ENCODE measurements at regions not wholly inside any gene's neighbourhood (a gene's known extent, or its start where the extent isn't known, plus 50 kb on each side); places are given as distances from the start of the nearest gene placed in this dataset.
A peak's percentile ranks its signal among the peaks of the same experiment; 100 is the strongest.

DNA sequence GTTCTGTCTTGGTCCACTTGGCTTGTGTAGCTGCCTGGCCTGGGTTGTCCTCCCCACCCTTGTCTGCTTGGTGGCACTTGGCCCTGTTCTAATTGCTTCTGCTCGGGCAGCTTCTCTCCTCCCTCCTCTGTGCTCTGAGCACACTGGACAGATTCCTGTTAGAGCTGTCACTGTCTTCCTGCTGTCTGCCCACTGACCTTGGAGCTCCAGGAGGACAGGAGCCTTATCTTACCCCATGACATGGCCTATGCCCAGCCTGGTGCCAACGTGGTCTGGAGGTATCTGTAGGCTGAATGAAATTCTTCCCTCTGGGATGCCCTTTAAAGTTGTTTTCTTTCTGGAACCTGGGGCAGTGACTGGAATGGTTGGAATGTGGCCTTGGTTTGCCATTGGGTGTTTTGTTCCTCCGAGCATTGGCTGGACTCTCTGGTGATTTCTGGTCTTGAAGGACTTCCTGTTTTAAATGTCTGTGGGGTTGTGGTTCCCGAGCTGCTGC is 94.1 kb downstream of the FAM43A start:
- DNase-seq (ENCODE audit: low read depth, low spot score) (no peak), ATAC-seq (no peak)
- H3K4me1 ChIP-seq (ENCODE audit: control insufficient read depth, insufficient read depth, low read length): no peaks in the 10 kb centered on the region
- TF ChIP-seq SIN3A (IDR thresholded peaks at IDR 0.05; ENCODE audit: borderline replicate concordance, insufficient read depth, low read depth, low read length) (no peak), POLR2AphosphoS5 (IDR thresholded peaks at IDR 0.05; ENCODE audit: low read depth, low read length) (no peak), TCF7L2 (IDR thresholded peaks at IDR 0.05; ENCODE audit: low read depth, low read length) (no peak)
- TF ChIP-seq, protein P1, sequence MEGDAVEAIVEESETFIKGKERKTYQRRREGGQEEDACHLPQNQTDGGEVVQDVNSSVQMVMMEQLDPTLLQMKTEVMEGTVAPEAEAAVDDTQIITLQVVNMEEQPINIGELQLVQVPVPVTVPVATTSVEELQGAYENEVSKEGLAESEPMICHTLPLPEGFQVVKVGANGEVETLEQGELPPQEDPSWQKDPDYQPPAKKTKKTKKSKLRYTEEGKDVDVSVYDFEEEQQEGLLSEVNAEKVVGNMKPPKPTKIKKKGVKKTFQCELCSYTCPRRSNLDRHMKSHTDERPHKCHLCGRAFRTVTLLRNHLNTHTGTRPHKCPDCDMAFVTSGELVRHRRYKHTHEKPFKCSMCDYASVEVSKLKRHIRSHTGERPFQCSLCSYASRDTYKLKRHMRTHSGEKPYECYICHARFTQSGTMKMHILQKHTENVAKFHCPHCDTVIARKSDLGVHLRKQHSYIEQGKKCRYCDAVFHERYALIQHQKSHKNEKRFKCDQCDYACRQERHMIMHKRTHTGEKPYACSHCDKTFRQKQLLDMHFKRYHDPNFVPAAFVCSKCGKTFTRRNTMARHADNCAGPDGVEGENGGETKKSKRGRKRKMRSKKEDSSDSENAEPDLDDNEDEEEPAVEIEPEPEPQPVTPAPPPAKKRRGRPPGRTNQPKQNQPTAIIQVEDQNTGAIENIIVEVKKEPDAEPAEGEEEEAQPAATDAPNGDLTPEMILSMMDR (IDR thresholded peaks at IDR 0.05): no peak
- TF ChIP-seq, protein P2, sequence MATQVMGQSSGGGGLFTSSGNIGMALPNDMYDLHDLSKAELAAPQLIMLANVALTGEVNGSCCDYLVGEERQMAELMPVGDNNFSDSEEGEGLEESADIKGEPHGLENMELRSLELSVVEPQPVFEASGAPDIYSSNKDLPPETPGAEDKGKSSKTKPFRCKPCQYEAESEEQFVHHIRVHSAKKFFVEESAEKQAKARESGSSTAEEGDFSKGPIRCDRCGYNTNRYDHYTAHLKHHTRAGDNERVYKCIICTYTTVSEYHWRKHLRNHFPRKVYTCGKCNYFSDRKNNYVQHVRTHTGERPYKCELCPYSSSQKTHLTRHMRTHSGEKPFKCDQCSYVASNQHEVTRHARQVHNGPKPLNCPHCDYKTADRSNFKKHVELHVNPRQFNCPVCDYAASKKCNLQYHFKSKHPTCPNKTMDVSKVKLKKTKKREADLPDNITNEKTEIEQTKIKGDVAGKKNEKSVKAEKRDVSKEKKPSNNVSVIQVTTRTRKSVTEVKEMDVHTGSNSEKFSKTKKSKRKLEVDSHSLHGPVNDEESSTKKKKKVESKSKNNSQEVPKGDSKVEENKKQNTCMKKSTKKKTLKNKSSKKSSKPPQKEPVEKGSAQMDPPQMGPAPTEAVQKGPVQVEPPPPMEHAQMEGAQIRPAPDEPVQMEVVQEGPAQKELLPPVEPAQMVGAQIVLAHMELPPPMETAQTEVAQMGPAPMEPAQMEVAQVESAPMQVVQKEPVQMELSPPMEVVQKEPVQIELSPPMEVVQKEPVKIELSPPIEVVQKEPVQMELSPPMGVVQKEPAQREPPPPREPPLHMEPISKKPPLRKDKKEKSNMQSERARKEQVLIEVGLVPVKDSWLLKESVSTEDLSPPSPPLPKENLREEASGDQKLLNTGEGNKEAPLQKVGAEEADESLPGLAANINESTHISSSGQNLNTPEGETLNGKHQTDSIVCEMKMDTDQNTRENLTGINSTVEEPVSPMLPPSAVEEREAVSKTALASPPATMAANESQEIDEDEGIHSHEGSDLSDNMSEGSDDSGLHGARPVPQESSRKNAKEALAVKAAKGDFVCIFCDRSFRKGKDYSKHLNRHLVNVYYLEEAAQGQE (IDR thresholded peaks at IDR 0.05; ENCODE audit: insufficient read depth in 1 of 2, low read depth in 2 of 2, low read length in 1 of 2): no peak
- H3K27me3 ChIP-seq (ENCODE audit: control insufficient read depth, insufficient read depth, low read length): peaks cover 3% of the 10 kb centered on the region
- ChIA-PET POLR2A (no interaction called here), CTCF (interaction anchor here (0.6 kb wide), 1 partner anchor 281 kb away, joined by 4 read pairs; no protein-coding TSS in a partner anchor)
- no peaks in the 10 kb centered on the region for H3K9me3 ChIP-seq (ENCODE audit: control insufficient read depth, insufficient read depth, low read depth, low read length)
- no TSS peak for BruUV-seq (replicated peaks)
- no peak overlapping the region for H3K27ac ChIP-seq (ENCODE audit: low read length)
- H3K4me3 ChIP-seq (ENCODE audit: low read depth in 2 of 2, low read length in 2 of 2): no peak overlapping the region
- in situ Hi-C loops (cut with HindIII; ENCODE audit: low pct_unique_long_range_greater_than_20kb, low sequenced_read_pairs) (no loop called here), intact Hi-C loops (cut with micrococcal nuclease; ENCODE audit: unreplicated experiment) (no loop called here)
- H3K36me3 ChIP-seq (ENCODE audit: control insufficient read depth, insufficient read depth, low read length): no peaks in the 10 kb centered on the region

DNA sequence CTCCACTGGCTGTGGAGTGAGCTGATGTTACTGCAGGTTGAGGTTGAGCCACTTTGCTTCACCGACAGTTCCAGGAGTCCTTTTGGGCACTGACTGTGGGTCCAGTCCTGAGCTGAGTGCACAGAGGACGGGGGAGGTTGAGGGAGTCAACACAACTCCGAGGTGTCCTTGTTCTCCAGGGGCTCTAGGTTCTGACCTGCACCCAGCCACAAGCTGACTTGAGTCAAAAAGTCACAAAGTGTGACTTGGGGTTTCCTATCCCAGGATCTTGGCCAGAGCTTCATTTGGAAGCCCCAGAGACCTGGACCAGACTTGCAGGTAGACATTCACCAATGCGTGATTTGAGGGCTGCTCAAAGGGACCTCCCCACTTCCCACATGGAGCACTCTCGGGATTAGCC is 95.0 kb downstream of the FAM43A start:
- Histone ChIP-seq H3K27ac (ENCODE audit: low read length) (no peak overlapping the region), H3K4me1 (ENCODE audit: control insufficient read depth, insufficient read depth, low read length) (no peaks in the 10 kb centered on the region), H3K27me3 (ENCODE audit: control insufficient read depth, insufficient read depth, low read length) (peaks cover 3% of the 10 kb centered on the region), H3K9me3 (ENCODE audit: control insufficient read depth, insufficient read depth, low read depth, low read length) (no peaks in the 10 kb centered on the region), H3K36me3 (ENCODE audit: control insufficient read depth, insufficient read depth, low read length) (no peaks in the 10 kb centered on the region), H3K4me3 (ENCODE audit: low read depth in 2 of 2, low read length in 2 of 2) (no peak overlapping the region)
- ATAC-seq (0 out of 2 replicates have a peak, but pooled peaks have one; percentile 25), DNase-seq (ENCODE audit: low read depth, low spot score) (no peak)
- BruUV-seq (replicated peaks): no TSS peak
- TF ChIP-seq, protein P2 (IDR thresholded peaks at IDR 0.05; ENCODE audit: insufficient read depth in 1 of 2, low read depth in 2 of 2, low read length in 1 of 2): no peak
- no peak for TF ChIP-seq SIN3A (IDR thresholded peaks at IDR 0.05; ENCODE audit: borderline replicate concordance, insufficient read depth, low read depth, low read length)
- TF ChIP-seq TCF7L2 (IDR thresholded peaks at IDR 0.05; ENCODE audit: low read depth, low read length): no peak
- TF ChIP-seq POLR2AphosphoS5 (IDR thresholded peaks at IDR 0.05; ENCODE audit: low read depth, low read length): no peak
- TF ChIP-seq, protein P1 (IDR thresholded peaks at IDR 0.05): no peak
- intact Hi-C loops (cut with micrococcal nuclease; ENCODE audit: unreplicated experiment) (no loop called here), in situ Hi-C loops (cut with HindIII; ENCODE audit: low pct_unique_long_range_greater_than_20kb, low sequenced_read_pairs) (no loop called here)
- ChIA-PET CTCF (no interaction called here), POLR2A (no interaction called here)

Measured in Panc1 (cell line).